A673 (cell line): ENCODE measurements at regions not wholly inside any gene's neighbourhood (a gene's known extent, or its start where the extent isn't known, plus 50 kb on each side); places are given as distances from the start of the nearest gene placed in this dataset.

Experiments used
- BruUV-seq: library from RNA; stranded (reverse); fragments of 400-500 nt; replicated peaks from 2 replicates; lab custom pipeline; 2021; lab: Mats Ljungman, UMichigan
- CTCF ChIA-PET: fragments of 300-600 bp; sonication (Branson Sonifier 250); formaldehyde crosslinking; loops from one replicate; lab custom pipeline; 2022; ENCODE audit warnings: antibody characterized with exemption; lab: Charles Lee
- POLR2A ChIA-PET: fragments of 300-600 bp; sonication (Branson Sonifier 250); formaldehyde crosslinking; loops from one replicate; lab custom pipeline; 2022; ENCODE audit warnings: antibody characterized with exemption; ENCODE audit not compliant: low non-redundant PET; lab: Charles Lee
- DNase-seq: peaks from one replicate; pipeline ENCODE4 v3.0.0-alpha.2; 2015; ENCODE audit warnings: low spot score
- H3K27ac ChIP-seq: fragments of 200-600 bp; sonication (generic); 2 replicates; pipeline ENCODE4 v1.5.1; 2016; ENCODE audit warnings: mixed run types, low read depth, mild to moderate bottlenecking, mixed read lengths, antibody characterized with exemption, low read length; ENCODE audit not compliant: poor library complexity, severe bottlenecking
- H3K27me3 ChIP-seq: fragments of 200-600 bp; sonication (generic); replicated peaks from 2 replicates; pipeline ENCODE4 v1.6.1; 2017; ENCODE audit warnings: mixed run types, low read depth, mild to moderate bottlenecking, mixed read lengths, antibody characterized with exemption, low read length; ENCODE audit not compliant: insufficient read depth, poor library complexity
- H3K36me3 ChIP-seq: fragments of 200-600 bp; sonication (generic); 2 replicates; pipeline ENCODE4 v1.6.1; 2016; ENCODE audit warnings: mixed run types, mild to moderate bottlenecking, mixed read lengths, antibody characterized with exemption, low read length; ENCODE audit not compliant: insufficient read depth, poor library complexity, severe bottlenecking
- H3K4me1 ChIP-seq: fragments of 200-600 bp; sonication (generic); 2 replicates; pipeline ENCODE4 v1.6.1; 2017; ENCODE audit warnings: mixed run types, mild to moderate bottlenecking, mixed read lengths, antibody characterized with exemption, low read length; ENCODE audit not compliant: insufficient read depth, poor library complexity, severe bottlenecking
- H3K4me3 ChIP-seq: fragments of 200-600 bp; sonication (generic); 2 replicates; pipeline ENCODE4 v1.5.1; 2016; ENCODE audit warnings: low read depth, mixed run types, mild to moderate bottlenecking, mixed read lengths, low read length; ENCODE audit not compliant: poor library complexity, severe bottlenecking
- H3K9me3 ChIP-seq: fragments of 200-600 bp; sonication (generic); 2 replicates; pipeline ENCODE4 v1.6.1; 2016; ENCODE audit warnings: mixed run types, low read depth, mild to moderate bottlenecking, mixed read lengths, antibody characterized with exemption, low read length; ENCODE audit not compliant: poor library complexity, severe bottlenecking
- CTCF ChIP-seq: fragments of 300-800, 200-600 bp; sonication (generic); conservative IDR thresholded peaks from 2 replicates; pipeline ENCODE4 v1.5.1; 2017; ENCODE audit warnings: low read depth, mild to moderate bottlenecking, antibody characterized with exemption, low read length, moderate library complexity, mixed read lengths
- EZH2 ChIP-seq: fragments of 200-600 bp; sonication (generic); IDR thresholded peaks from 2 replicates; pipeline ENCODE4 v1.6.1; 2017; ENCODE audit warnings: borderline replicate concordance, low read depth, mild to moderate bottlenecking, mixed read lengths, antibody characterized with exemption, low read length; ENCODE audit not compliant: poor library complexity, severe bottlenecking
- intact Hi-C: fragments of 100-400 bp; cut with micrococcal nuclease; formaldehyde crosslinking; loops from one replicate; pipeline ENCODE4 v1.10.0; 2022; ENCODE audit not compliant: unreplicated experiment

DNA sequence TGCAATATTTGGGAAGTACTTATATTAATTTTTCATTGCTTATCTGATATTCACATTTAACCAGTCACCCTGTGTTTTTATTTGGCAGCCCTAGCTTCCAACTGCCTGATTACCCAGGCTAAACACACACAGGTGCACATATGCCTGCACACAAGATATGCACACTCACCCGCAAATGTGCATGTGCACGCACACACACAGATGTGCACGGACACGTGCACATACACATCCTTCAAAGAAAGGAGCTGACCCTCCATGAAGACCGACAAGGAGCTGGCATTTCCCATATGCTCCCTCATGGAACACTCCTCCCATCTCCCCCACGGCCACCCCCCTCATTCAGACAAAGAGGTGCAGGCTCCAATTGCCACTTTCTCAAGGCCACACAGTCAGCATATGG lies 242.2 kb downstream of the ENGASE start:
- H3K36me3 ChIP-seq, result no peaks in the 10 kb centered on the region
- H3K27me3 ChIP-seq, result peaks cover 92% of the 10 kb centered on the region
- TF ChIP-seq CTCF (no peak), EZH2 (no peak)
- no peak overlapping the region for H3K4me3 ChIP-seq
- CTCF ChIA-PET, result no interaction called here
- H3K4me1 ChIP-seq, result no peaks in the 10 kb centered on the region
- H3K9me3 ChIP-seq, result no peaks in the 10 kb centered on the region
- POLR2A ChIA-PET, result interaction anchor here (0.6 kb wide), 1 partner anchor 22 kb away, joined by 3 read pairs; no protein-coding TSS in a partner anchor
- intact Hi-C loops, result no loop called here
- no peak for DNase-seq
- no peak overlapping the region for H3K27ac ChIP-seq
- no TSS peak for BruUV-seq

- H3K36me3 ChIP-seq, result no peaks in the 10 kb centered on the region
- CTCF ChIA-PET, result no interaction called here
These were observed 240.9 kb downstream of the ENGASE start for GRCh38 chr17:79315358-79316105.

GRCh38 chr17:79314617-79315357 lies 240.2 kb downstream of the ENGASE start:
- no peak overlapping the region for H3K27ac ChIP-seq
- H3K4me1 ChIP-seq, result no peaks in the 10 kb centered on the region
- no TSS peak for BruUV-seq
- H3K4me3 ChIP-seq, result no peak overlapping the region
- ChIA-PET CTCF (no interaction called here), POLR2A (no interaction called here)
- H3K27me3 ChIP-seq, result peaks cover 74% of the 10 kb centered on the region
- intact Hi-C loops, result no loop called here
- no peaks in the 10 kb centered on the region for H3K36me3 ChIP-seq
- TF ChIP-seq EZH2 (no peak), CTCF (no peak)
- no peaks in the 10 kb centered on the region for H3K9me3 ChIP-seq
- no peak for DNase-seq

More at GRCh38 chr17:79315358-79316105, 240.9 kb downstream of the ENGASE start:
- peak; percentile 9 for DNase-seq
- intact Hi-C loops, result no loop called here
- peaks cover 82% of the 10 kb centered on the region for H3K27me3 ChIP-seq
- no peak overlapping the region for H3K27ac ChIP-seq
- no peak overlapping the region for H3K4me3 ChIP-seq
- no peaks in the 10 kb centered on the region for H3K9me3 ChIP-seq
- no peaks in the 10 kb centered on the region for H3K4me1 ChIP-seq
- TF ChIP-seq EZH2, result no peak
- no peak for TF ChIP-seq CTCF
- POLR2A ChIA-PET, result no interaction called here
- no TSS peak for BruUV-seq
